Neuronal stem cell (in vitro differentiated cells): ENCODE measurements at regions not wholly inside any gene's neighbourhood (a gene's known extent, or its start where the extent isn't known, plus 50 kb on each side); places are given as distances from the start of the nearest gene placed in this dataset.

Experiments
- DNase-seq: peaks from one replicate; pipeline ENCODE4 v3.0.0-alpha.2; 2013; ENCODE audit warnings: low spot score
- H2AFZ ChIP-seq: one replicate; pipeline ENCODE4 v1.6.1; 2013; ENCODE audit warnings: mild to moderate bottlenecking, low read length, inconsistent platforms
- H2AK5ac ChIP-seq: 2 replicates; pipeline ENCODE4 v1.6.1; 2013; ENCODE audit warnings: low read depth, mild to moderate bottlenecking, inconsistent platforms, low read length, moderate library complexity, mixed read lengths
- H2BK120ac ChIP-seq: 2 replicates; pipeline ENCODE4 v1.6.1; 2013; ENCODE audit warnings: low read depth, mild to moderate bottlenecking, inconsistent platforms, low read length, moderate library complexity, mixed read lengths
- H2BK12ac ChIP-seq: one replicate; pipeline ENCODE4 v1.6.1; 2013; ENCODE audit warnings: low read length, inconsistent platforms
- H2BK15ac ChIP-seq: 2 replicates; pipeline ENCODE4 v1.6.1; 2013; ENCODE audit warnings: mild to moderate bottlenecking, low read length, inconsistent platforms, mixed read lengths
- H2BK5ac ChIP-seq: one replicate; pipeline ENCODE4 v1.6.1; 2013; ENCODE audit warnings: inconsistent platforms, mild to moderate bottlenecking, low read length, moderate library complexity
- H3K14ac ChIP-seq: one replicate; pipeline ENCODE4 v1.6.1; 2013; ENCODE audit warnings: low read length, inconsistent platforms
- H3K18ac ChIP-seq: 2 replicates; pipeline ENCODE4 v1.6.1; 2013; ENCODE audit warnings: low read length, inconsistent platforms
- H3K23ac ChIP-seq: 2 replicates; pipeline ENCODE4 v1.6.1; 2013; ENCODE audit warnings: low read depth, mild to moderate bottlenecking, mixed read lengths, low read length, inconsistent platforms; ENCODE audit not compliant: poor library complexity
- H3K27ac ChIP-seq: replicated peaks from 3 replicates; pipeline ENCODE4 v1.5.1; 2013; ENCODE audit warnings: low read length, inconsistent platforms
- H3K27me3 ChIP-seq, 3 experiments: 2 replicates each; pipeline ENCODE4 v1.6.1; 2013; ENCODE audit warnings: low read length in 3 of 3, mild to moderate bottlenecking in 2 of 3, inconsistent platforms in 1 of 3, low read depth in 1 of 3, mixed read lengths in 1 of 3, moderate library complexity in 1 of 3; ENCODE audit not compliant: control insufficient read depth in 3 of 3, insufficient read depth in 3 of 3
- H3K36me3 ChIP-seq, 2 donors: replicated peaks in 1 of 2; 2 replicates each; pipeline ENCODE4 v1.6.1; 2013; ENCODE audit warnings: low read length in 2 of 2; ENCODE audit not compliant: control insufficient read depth in 2 of 2, insufficient read depth in 2 of 2
- H3K4ac ChIP-seq: 2 replicates; pipeline ENCODE4 v1.6.1; 2013; ENCODE audit warnings: inconsistent platforms, mild to moderate bottlenecking, low read length, moderate library complexity
- H3K4me1 ChIP-seq, 2 donors: 1 replicate in 1 of 2; 2 replicates in 1 of 2; pipeline ENCODE4 v1.6.1; 2013; ENCODE audit warnings: low read length in 2 of 2, low read depth in 1 of 2; ENCODE audit not compliant: control insufficient read depth in 2 of 2, insufficient read depth in 1 of 2
- H3K4me2 ChIP-seq: one replicate; pipeline ENCODE4 v1.6.1; 2013; ENCODE audit warnings: mild to moderate bottlenecking, low read length, inconsistent platforms; ENCODE audit not compliant: insufficient read depth, poor library complexity, severe bottlenecking
- H3K4me3 ChIP-seq, 2 donors: 2 replicates each; pipeline ENCODE4 v1.5.1; 2013; ENCODE audit warnings: low read length in 2 of 2, mild to moderate bottlenecking in 2 of 2, inconsistent platforms in 1 of 2, moderate library complexity in 1 of 2
- H3K79me1 ChIP-seq: one replicate; pipeline ENCODE4 v1.6.1; 2013; ENCODE audit warnings: low read depth, mild to moderate bottlenecking, inconsistent platforms, low read length, moderate library complexity
- H3K9ac ChIP-seq: one replicate; pipeline ENCODE4 v1.6.1; 2013; ENCODE audit warnings: mild to moderate bottlenecking, low read depth, low read length, inconsistent platforms; ENCODE audit not compliant: poor library complexity
- H3K9me3 ChIP-seq, 2 donors: replicated peaks in 1 of 2; 2 replicates each; pipeline versions ENCODE3 to v1.6.1; 2013; ENCODE audit warnings: low read length in 2 of 2, mild to moderate bottlenecking in 2 of 2, inconsistent platforms in 1 of 2, low read depth in 1 of 2, mixed read lengths in 1 of 2, moderate library complexity in 1 of 2; ENCODE audit not compliant: control insufficient read depth in 2 of 2, insufficient read depth in 1 of 2
- H4K8ac ChIP-seq: one replicate; pipeline ENCODE4 v1.6.1; 2013; ENCODE audit warnings: low read depth, mild to moderate bottlenecking, inconsistent platforms, low read length, moderate library complexity
- H4K91ac ChIP-seq: one replicate; pipeline ENCODE4 v1.6.1; 2013; ENCODE audit warnings: low read length, low read depth, mild to moderate bottlenecking, inconsistent platforms; ENCODE audit not compliant: poor library complexity
- WGBS, 2 donors: extraction: QIAGEN DNeasy Blood & Tissue Kit; methylation state at CpG; one replicate each; pipeline ENCODE4 v1.1.7; 2013; ENCODE audit warnings: missing lambda C conversion rate in 2 of 2, mixed read lengths in 1 of 2; ENCODE audit not compliant: insufficient read length in 2 of 2, insufficient replicate concordance in 1 of 2; ENCODE audit errors: extremely low coverage in 2 of 2; 5-methylcytosine and 5-hydroxymethylcytosine counted together

GRCh38 chr2:18356676-18357075, 203.8 kb downstream of the RDH14 start:
- Histone ChIP-seq H3K36me3 (no peaks in the 10 kb centered on the region), H2AFZ (no peak overlapping the region), H3K9ac (no peak overlapping the region), H3K9me3 (no peaks in the 10 kb centered on the region), H2BK5ac (no peak overlapping the region), H3K23ac (no peak overlapping the region), H4K91ac (no peak overlapping the region), H3K14ac (no peak overlapping the region), H4K8ac (no peak overlapping the region), H3K4me2 (no peak overlapping the region), H3K4ac (no peak overlapping the region), H3K4me1 (no peaks in the 10 kb centered on the region), H3K79me1 (no peaks in the 10 kb centered on the region), H3K27me3 (no peaks in the 10 kb centered on the region), H2BK120ac (no peak overlapping the region), H3K27ac (no peak overlapping the region), H2BK15ac (no peak overlapping the region), H3K18ac (no peak overlapping the region), H3K4me3 (no peak overlapping the region), H2AK5ac (no peak overlapping the region), H2BK12ac (no peak overlapping the region)
- DNase-seq = no peak
- no CpG with 5 or more reads among the region's 2 CpGs for WGBS, 2 donors

GRCh38 chr2:18349421-18349820, 211.0 kb downstream of the RDH14 start:
- no peak overlapping the region for H2AK5ac ChIP-seq
- no peak overlapping the region for H3K23ac ChIP-seq
- no peak overlapping the region for H2BK5ac ChIP-seq
- H3K27me3 ChIP-seq = no peaks in the 10 kb centered on the region
- no peak overlapping the region for H3K9ac ChIP-seq
- no peaks in the 10 kb centered on the region for H3K79me1 ChIP-seq
- no peak overlapping the region for H2BK120ac ChIP-seq
- no peak overlapping the region for H2BK12ac ChIP-seq
- H3K27ac ChIP-seq = no peak overlapping the region
- H3K4me2 ChIP-seq = no peak overlapping the region
- H3K14ac ChIP-seq = no peak overlapping the region
- H4K8ac ChIP-seq = no peak overlapping the region
- no peak overlapping the region for H3K4me3 ChIP-seq
- no peaks in the 10 kb centered on the region for H3K36me3 ChIP-seq
- no peaks in the 10 kb centered on the region for H3K9me3 ChIP-seq
- no peak overlapping the region for H4K91ac ChIP-seq
- WGBS, 2 donors = no CpG with 5 or more reads among the region's 1 CpG
- no peak overlapping the region for H3K18ac ChIP-seq
- no peak overlapping the region for H2BK15ac ChIP-seq
- H2AFZ ChIP-seq = no peak overlapping the region
- no peaks in the 10 kb centered on the region for H3K4me1 ChIP-seq
- DNase-seq = no peak
- H3K4ac ChIP-seq = no peak overlapping the region

- Histone ChIP-seq H2AK5ac (no peak overlapping the region), H3K36me3 (no peaks in the 10 kb centered on the region), H3K27ac (no peak overlapping the region), H3K14ac (no peak overlapping the region), H3K79me1 (no peaks in the 10 kb centered on the region), H4K91ac (no peak overlapping the region), H2BK12ac (no peak overlapping the region), H2BK15ac (no peak overlapping the region), H2BK5ac (no peak overlapping the region), H3K4me1 (no peaks in the 10 kb centered on the region), H3K9me3 (no peaks in the 10 kb centered on the region), H3K4ac (no peak overlapping the region), H3K18ac (no peak overlapping the region), H3K4me2 (no peak overlapping the region), H4K8ac (no peak overlapping the region), H3K23ac (no peak overlapping the region), H2BK120ac (no peak overlapping the region), H3K27me3 (no peaks in the 10 kb centered on the region), H3K9ac (no peak overlapping the region), H2AFZ (no peak overlapping the region), H3K4me3 (no peak overlapping the region)
- no CpG with 5 or more reads among the region's 3 CpGs for WGBS, 2 donors
- no peak for DNase-seq
These were observed 213.6 kb downstream of the RDH14 start for GRCh38 chr2:18346874-18347273.

GRCh38 chr2:18346344-18346743, 214.1 kb downstream of the RDH14 start:
- Histone ChIP-seq H3K23ac (no peak overlapping the region), H2AFZ (no peak overlapping the region), H3K4me3 (no peak overlapping the region), H3K14ac (no peak overlapping the region), H2BK5ac (no peak overlapping the region), H2BK15ac (no peak overlapping the region), H3K27me3 (no peaks in the 10 kb centered on the region), H3K79me1 (no peaks in the 10 kb centered on the region), H3K27ac (no peak overlapping the region), H4K8ac (no peak overlapping the region), H2AK5ac (no peak overlapping the region), H4K91ac (no peak overlapping the region), H3K9me3 (no peaks in the 10 kb centered on the region), H2BK120ac (no peak overlapping the region), H3K4me1 (no peaks in the 10 kb centered on the region), H2BK12ac (no peak overlapping the region), H3K18ac (no peak overlapping the region), H3K4ac (no peak overlapping the region), H3K4me2 (no peak overlapping the region), H3K9ac (no peak overlapping the region), H3K36me3 (no peaks in the 10 kb centered on the region)
- no peak for DNase-seq
- no CpG with 5 or more reads among the region's 3 CpGs for WGBS, 2 donors
